Naive B cell (primary cell): ENCODE measurements at regions not wholly inside any gene's neighbourhood (a gene's known extent, or its start where the extent isn't known, plus 50 kb on each side); places are given as distances from the start of the nearest gene placed in this dataset.
A peak's percentile ranks its signal among the peaks of the same experiment; 100 is the strongest.

Source experiments
- ATAC-seq, 2 donors: fragments of 150-1000 bp; cut with Tn5 transposase; 2 replicates each; pipeline ENCODE4 v1.10.0; 2021; ENCODE audit warnings: low read depth in 2 of 2, mild to moderate bottlenecking in 2 of 2, moderate library complexity in 2 of 2
- DNase-seq: peaks from one replicate; pipeline ENCODE4 v3.0.0; 2022
- H3K27ac Mint-ChIP-seq, 6 donors: one replicate each; pipeline ENCODE4 v1.8.0; 2020 to 2022; ENCODE audit warnings: mild to moderate bottlenecking in 6 of 6, mixed read lengths in 6 of 6, moderate library complexity in 5 of 6, inconsistent platforms in 2 of 6
- H3K27me3 Mint-ChIP-seq, 3 donors: one replicate each; pipeline ENCODE4 v1.8.0; 2021 to 2022; ENCODE audit warnings: mixed read lengths in 3 of 3, mild to moderate bottlenecking in 1 of 3
- H3K36me3 Mint-ChIP-seq, 2 donors: one replicate each; pipeline ENCODE4 v1.8.0; 2020 to 2022; ENCODE audit warnings: mixed read lengths in 2 of 2, inconsistent platforms in 1 of 2, mild to moderate bottlenecking in 1 of 2
- H3K4me1 Mint-ChIP-seq, 3 donors: one replicate each; pipeline ENCODE4 v1.8.0; 2020 to 2022; ENCODE audit warnings: mixed read lengths in 3 of 3, inconsistent platforms in 1 of 3, mild to moderate bottlenecking in 1 of 3, moderate library complexity in 1 of 3
- H3K4me3 Mint-ChIP-seq, 8 donors: one replicate each; pipeline ENCODE4 v1.8.0; 2020 to 2022; ENCODE audit warnings: mild to moderate bottlenecking in 8 of 8, mixed read lengths in 8 of 8, moderate library complexity in 8 of 8, inconsistent platforms in 2 of 8
- H3K9me3 Mint-ChIP-seq, 7 donors: one replicate each; pipeline ENCODE4 v1.8.0; 2020 to 2022; ENCODE audit warnings: mixed read lengths in 7 of 7, mild to moderate bottlenecking in 5 of 7, inconsistent platforms in 2 of 7, moderate library complexity in 1 of 7

GRCh38 chr6:2450546-2450945, 205.1 kb upstream of the GMDS start:
- Mint-ChIP-seq H3K27ac (no peak overlapping the region), H3K9me3 (no peaks in the 10 kb centered on the region), H3K36me3 (no peaks in the 10 kb centered on the region), H3K4me1 (peaks cover 2 to 8% (median 5%) of the 10 kb centered on the region in 3 donors), H3K4me3 (no peak overlapping the region), H3K27me3 (peaks cover 8 to 31% (median 25%) of the 10 kb centered on the region in 3 donors)
- ATAC-seq (no peak), DNase-seq (no peak)

DNA sequence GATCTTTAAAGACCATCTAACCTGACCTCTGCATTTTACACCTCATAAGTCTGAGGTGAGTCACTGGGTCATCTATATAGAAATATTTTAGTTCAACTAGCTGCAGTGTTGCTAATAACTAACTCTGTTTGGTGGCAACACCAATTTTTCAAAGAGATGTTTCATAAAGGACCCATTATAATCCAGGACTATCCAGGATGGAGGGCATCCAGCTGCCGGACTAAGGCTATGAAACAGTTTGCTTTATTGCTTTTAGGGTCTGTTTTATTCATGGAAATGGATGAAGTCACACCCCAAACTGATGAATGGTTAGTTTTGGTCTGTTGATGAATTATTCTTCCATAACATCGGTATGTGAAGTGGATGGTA, 204.2 kb upstream of the GMDS start:
- H3K9me3 Mint-ChIP-seq, result no peaks in the 10 kb centered on the region
- peaks cover 2 to 8% (median 5%) of the 10 kb centered on the region in 3 donors for H3K4me1 Mint-ChIP-seq
- H3K27ac Mint-ChIP-seq, result no peak overlapping the region
- DNase-seq, result no peak
- peaks cover 0 to 4% of the 10 kb centered on the region in 2 donors for H3K36me3 Mint-ChIP-seq
- no peak for ATAC-seq
- H3K4me3 Mint-ChIP-seq, result peak overlapping the region in 2 of 8 donors; percentile 57 to 67
- H3K27me3 Mint-ChIP-seq, result peaks cover 8 to 23% (median 17%) of the 10 kb centered on the region in 3 donors

GRCh38 chr6:2448826-2449571, 203.6 kb upstream of the GMDS start:
- H3K27me3 Mint-ChIP-seq, result peaks cover 8 to 23% (median 12%) of the 10 kb centered on the region in 3 donors
- peaks cover 2 to 8% (median 5%) of the 10 kb centered on the region in 3 donors for H3K4me1 Mint-ChIP-seq
- H3K27ac Mint-ChIP-seq, result peak overlapping the region in 1 of 6 donors; percentile 66
- peak overlapping the region; percentile 2 to 81 (median 38) for H3K4me3 Mint-ChIP-seq
- H3K9me3 Mint-ChIP-seq, result no peaks in the 10 kb centered on the region
- ATAC-seq (peak in 1 of 2 donors; percentile 33), DNase-seq (peak; percentile 16)
- H3K36me3 Mint-ChIP-seq, result peaks cover 0 to 4% of the 10 kb centered on the region in 2 donors

DNA sequence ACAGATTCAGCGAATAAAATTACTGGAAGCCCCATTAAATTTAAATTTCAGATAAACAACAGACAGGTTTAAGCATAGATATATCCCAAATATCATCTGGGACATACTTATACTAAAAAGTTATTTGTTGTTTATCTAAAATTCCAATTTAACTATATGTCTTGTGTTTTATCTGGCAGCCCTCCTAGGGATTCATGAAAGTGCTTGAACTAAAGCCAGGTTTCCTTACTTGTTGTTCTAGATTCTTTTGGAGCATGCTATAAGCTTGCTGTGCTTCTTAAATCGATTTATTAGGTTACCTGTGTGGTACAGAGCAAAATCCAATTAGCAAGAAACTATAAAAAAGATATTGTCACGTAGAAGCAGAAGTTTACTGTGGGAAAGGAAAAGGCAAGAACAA, 202.5 kb upstream of the GMDS start:
- Mint-ChIP-seq H3K4me3 (no peak overlapping the region), H3K27me3 (peaks cover 8 to 23% (median 12%) of the 10 kb centered on the region in 3 donors), H3K4me1 (peaks cover 2 to 8% (median 5%) of the 10 kb centered on the region in 3 donors), H3K27ac (no peak overlapping the region), H3K9me3 (no peaks in the 10 kb centered on the region), H3K36me3 (peaks cover 0 to 4% of the 10 kb centered on the region in 2 donors)
- ATAC-seq (no peak), DNase-seq (no peak)

- Mint-ChIP-seq H3K4me3 (no peak overlapping the region), H3K4me1 (peaks cover 2 to 8% (median 5%) of the 10 kb centered on the region in 3 donors), H3K9me3 (no peaks in the 10 kb centered on the region), H3K27me3 (peaks cover 8 to 23% (median 12%) of the 10 kb centered on the region in 3 donors), H3K27ac (no peak overlapping the region), H3K36me3 (peaks cover 0 to 4% of the 10 kb centered on the region in 2 donors)
- ATAC-seq (no peak), DNase-seq (no peak)
These were observed 202.0 kb upstream of the GMDS start for GRCh38 chr6:2447318-2447920.

- no peak for ATAC-seq
- Mint-ChIP-seq H3K4me1 (no peaks in the 10 kb centered on the region), H3K27me3 (peaks cover 0 to 4% (median 4%) of the 10 kb centered on the region in 3 donors), H3K36me3 (peaks cover 7 to 9% of the 10 kb centered on the region in 2 donors), H3K4me3 (no peak overlapping the region), H3K9me3 (no peaks in the 10 kb centered on the region), H3K27ac (no peak overlapping the region)
- DNase-seq, result no peak
These were observed 196.4 kb upstream of the GMDS start for GRCh38 chr6:2441601-2442475.

DNA sequence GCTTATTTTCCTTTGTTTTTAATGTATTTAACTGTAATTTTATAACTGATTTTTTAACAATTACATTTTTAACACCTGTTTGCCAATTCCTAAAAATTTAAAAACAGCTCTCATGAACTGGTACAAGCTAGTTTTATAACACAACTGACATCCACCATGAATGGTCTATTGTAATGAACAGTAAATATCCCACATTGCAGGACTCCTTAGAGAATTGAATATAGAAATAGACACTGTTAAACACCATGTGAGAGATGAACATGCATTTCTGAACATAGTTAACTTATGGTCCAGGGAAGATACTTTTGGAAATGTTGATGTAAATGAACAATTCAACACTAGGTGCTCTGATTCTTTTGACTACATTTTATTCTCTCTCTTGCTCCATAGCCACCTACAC, 195.1 kb upstream of the GMDS start:
- Mint-ChIP-seq H3K4me3 (no peak overlapping the region), H3K4me1 (no peaks in the 10 kb centered on the region), H3K36me3 (peaks cover 7 to 9% of the 10 kb centered on the region in 2 donors), H3K27ac (no peak overlapping the region), H3K9me3 (peaks cover 0 to 7% (median 0%) of the 10 kb centered on the region in 7 donors), H3K27me3 (peaks cover 0 to 4% (median 4%) of the 10 kb centered on the region in 3 donors)
- DNase-seq (no peak), ATAC-seq (no peak)

- H3K4me1 Mint-ChIP-seq, result no peaks in the 10 kb centered on the region
- DNase-seq (no peak), ATAC-seq (no peak)
- H3K36me3 Mint-ChIP-seq, result peaks cover 7 to 9% of the 10 kb centered on the region in 2 donors
- H3K4me3 Mint-ChIP-seq, result no peak overlapping the region
- peak overlapping the region in 1 of 6 donors; percentile 75 for H3K27ac Mint-ChIP-seq
- H3K9me3 Mint-ChIP-seq, result peaks cover 0 to 7% (median 0%) of the 10 kb centered on the region in 7 donors
- H3K27me3 Mint-ChIP-seq, result peaks cover 0 to 4% (median 4%) of the 10 kb centered on the region in 3 donors
These were observed 194.2 kb upstream of the GMDS start for GRCh38 chr6:2439632-2440031.

DNA sequence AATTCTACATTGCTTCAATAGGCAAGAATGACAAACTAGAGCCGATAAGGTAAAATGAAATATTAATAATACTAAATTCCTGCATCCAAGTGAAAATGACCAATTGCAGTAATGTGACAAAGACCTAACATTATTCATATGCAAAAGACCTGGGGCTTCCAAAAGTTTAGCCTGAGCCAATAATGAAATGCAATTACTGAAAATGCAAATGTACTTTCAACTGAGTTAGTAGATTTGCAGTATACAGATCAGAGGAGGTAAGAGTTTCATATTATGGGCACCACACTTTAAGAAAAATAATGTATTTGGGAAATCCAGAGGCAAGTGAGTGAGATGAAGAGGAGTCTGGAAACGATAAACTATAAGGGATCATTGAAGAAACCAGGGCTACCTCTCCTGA, 193.7 kb upstream of the GMDS start:
- Mint-ChIP-seq H3K27me3 (peaks cover 0 to 4% (median 4%) of the 10 kb centered on the region in 3 donors), H3K27ac (no peak overlapping the region), H3K9me3 (peaks cover 0 to 7% (median 0%) of the 10 kb centered on the region in 7 donors), H3K4me1 (no peaks in the 10 kb centered on the region), H3K36me3 (peaks cover 7 to 9% of the 10 kb centered on the region in 2 donors), H3K4me3 (no peak overlapping the region)
- ATAC-seq (no peak), DNase-seq (no peak)

GRCh38 chr6:2436410-2437154, 191.2 kb upstream of the GMDS start:
- Mint-ChIP-seq H3K27me3 (peaks cover 0 to 4% (median 4%) of the 10 kb centered on the region in 3 donors), H3K27ac (no peak overlapping the region), H3K9me3 (peaks cover 0 to 7% (median 0%) of the 10 kb centered on the region in 7 donors), H3K4me1 (peaks cover 0 to 2% (median 0%) of the 10 kb centered on the region in 3 donors), H3K36me3 (peaks cover 5 to 7% of the 10 kb centered on the region in 2 donors), H3K4me3 (no peak overlapping the region)
- ATAC-seq (no peak), DNase-seq (no peak)

- peaks cover 5 to 7% of the 10 kb centered on the region in 2 donors for H3K36me3 Mint-ChIP-seq
- no peak overlapping the region for H3K4me3 Mint-ChIP-seq
- peak overlapping the region in 1 of 6 donors; percentile 27 for H3K27ac Mint-ChIP-seq
- peaks cover 0 to 2% (median 0%) of the 10 kb centered on the region in 3 donors for H3K4me1 Mint-ChIP-seq
- DNase-seq (no peak), ATAC-seq (no peak)
- H3K9me3 Mint-ChIP-seq, result peaks cover 0 to 7% (median 0%) of the 10 kb centered on the region in 7 donors
- peaks cover 0 to 4% (median 0%) of the 10 kb centered on the region in 3 donors for H3K27me3 Mint-ChIP-seq
These were observed 189.9 kb upstream of the GMDS start for GRCh38 chr6:2435323-2435722.

GRCh38 chr6:2434912-2435311, 189.5 kb upstream of the GMDS start:
- Mint-ChIP-seq H3K4me1 (peaks cover 0 to 2% (median 0%) of the 10 kb centered on the region in 3 donors), H3K27me3 (peaks cover 0 to 4% (median 0%) of the 10 kb centered on the region in 3 donors), H3K27ac (peak overlapping the region in 1 of 6 donors; percentile 27), H3K9me3 (peaks cover 0 to 7% (median 0%) of the 10 kb centered on the region in 7 donors), H3K36me3 (peaks cover 5 to 7% of the 10 kb centered on the region in 2 donors), H3K4me3 (no peak overlapping the region)
- ATAC-seq (no peak), DNase-seq (no peak)
